ENCODE measurements at regions not wholly inside any gene's neighbourhood (a gene's known extent, or its start where the extent isn't known, plus 50 kb on each side); places are given as distances from the start of the nearest gene placed in this dataset.

GRCh38 chr9:25397746-25398145 lies 280.5 kb downstream of the TUSC1 start:
- ChIA-PET POLR2A (no interaction called here), CTCF (interaction anchor here (0.7 kb wide), 1 partner anchor 14 kb away, joined by 3 read pairs; no protein-coding TSS in a partner anchor)

GRCh38 chr9:25396828-25397227 lies 281.4 kb downstream of the TUSC1 start:
- ChIA-PET POLR2A (no interaction called here), CTCF (no interaction called here)
- no peak for DNase-seq (ENCODE audit: extremely low spot score)
- TF ChIP-seq, protein P1, sequence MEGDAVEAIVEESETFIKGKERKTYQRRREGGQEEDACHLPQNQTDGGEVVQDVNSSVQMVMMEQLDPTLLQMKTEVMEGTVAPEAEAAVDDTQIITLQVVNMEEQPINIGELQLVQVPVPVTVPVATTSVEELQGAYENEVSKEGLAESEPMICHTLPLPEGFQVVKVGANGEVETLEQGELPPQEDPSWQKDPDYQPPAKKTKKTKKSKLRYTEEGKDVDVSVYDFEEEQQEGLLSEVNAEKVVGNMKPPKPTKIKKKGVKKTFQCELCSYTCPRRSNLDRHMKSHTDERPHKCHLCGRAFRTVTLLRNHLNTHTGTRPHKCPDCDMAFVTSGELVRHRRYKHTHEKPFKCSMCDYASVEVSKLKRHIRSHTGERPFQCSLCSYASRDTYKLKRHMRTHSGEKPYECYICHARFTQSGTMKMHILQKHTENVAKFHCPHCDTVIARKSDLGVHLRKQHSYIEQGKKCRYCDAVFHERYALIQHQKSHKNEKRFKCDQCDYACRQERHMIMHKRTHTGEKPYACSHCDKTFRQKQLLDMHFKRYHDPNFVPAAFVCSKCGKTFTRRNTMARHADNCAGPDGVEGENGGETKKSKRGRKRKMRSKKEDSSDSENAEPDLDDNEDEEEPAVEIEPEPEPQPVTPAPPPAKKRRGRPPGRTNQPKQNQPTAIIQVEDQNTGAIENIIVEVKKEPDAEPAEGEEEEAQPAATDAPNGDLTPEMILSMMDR (IDR thresholded peaks at IDR 0.05; ENCODE audit: control extremely low read depth, extremely low read depth, low read depth, missing control alignments), result no peak

More at GRCh38 chr9:25397746-25398145, 280.5 kb downstream of the TUSC1 start:
- TF ChIP-seq, protein P1 (IDR thresholded peaks at IDR 0.05; ENCODE audit: control extremely low read depth, extremely low read depth, low read depth, missing control alignments), result no peak
- DNase-seq (ENCODE audit: extremely low spot score), result no peak

DNA sequence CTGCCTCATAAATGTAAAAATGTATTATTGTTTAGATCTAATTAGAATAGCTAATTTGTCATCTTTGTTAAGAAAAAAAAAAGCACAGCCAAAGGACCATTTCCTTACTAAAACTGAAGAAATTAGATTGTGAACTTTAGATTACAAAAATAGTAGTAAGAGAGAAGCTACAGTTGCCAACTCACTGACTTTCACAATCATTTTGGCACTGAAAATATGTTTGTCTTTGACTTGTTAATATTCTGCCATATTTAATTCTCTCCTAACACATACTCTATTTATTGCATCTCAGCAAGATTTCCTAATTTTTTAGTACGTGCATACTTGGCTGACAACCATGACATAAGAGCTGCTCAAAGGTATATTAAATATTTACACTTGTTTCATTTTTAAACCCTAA lies 297.1 kb downstream of the TUSC1 start:
- ChIA-PET POLR2A (no interaction called here), CTCF (no interaction called here)
- TF ChIP-seq, protein P1 (IDR thresholded peaks at IDR 0.05; ENCODE audit: control extremely low read depth, extremely low read depth, low read depth, missing control alignments), result no peak
- DNase-seq (ENCODE audit: extremely low spot score), result no peak

- ChIA-PET CTCF (no interaction called here), POLR2A (no interaction called here)
- TF ChIP-seq, protein P1 (IDR thresholded peaks at IDR 0.05; ENCODE audit: control extremely low read depth, extremely low read depth, low read depth, missing control alignments), result no peak
- no peak for DNase-seq (ENCODE audit: extremely low spot score)
Observed at GRCh38 chr9:25377039-25377438, 301.2 kb downstream of the TUSC1 start.

- TF ChIP-seq, protein P1 (IDR thresholded peaks at IDR 0.05; ENCODE audit: control extremely low read depth, extremely low read depth, low read depth, missing control alignments), result no peak
- DNase-seq (ENCODE audit: extremely low spot score), result no peak
- ChIA-PET CTCF (no interaction called here), POLR2A (no interaction called here)
Observed at GRCh38 chr9:25374281-25374680, 304.0 kb downstream of the TUSC1 start.

GRCh38 chr9:25366906-25367305 lies 311.3 kb downstream of the TUSC1 start:
- TF ChIP-seq, protein P1 (IDR thresholded peaks at IDR 0.05; ENCODE audit: control extremely low read depth, extremely low read depth, low read depth, missing control alignments), result no peak
- POLR2A ChIA-PET, result no interaction called here
- DNase-seq (ENCODE audit: extremely low spot score), result no peak
- CTCF ChIA-PET, result no interaction called here

GRCh38 chr9:25353783-25354182 lies 324.5 kb downstream of the TUSC1 start:
- TF ChIP-seq, protein P1 (IDR thresholded peaks at IDR 0.05; ENCODE audit: control extremely low read depth, extremely low read depth, low read depth, missing control alignments), result no peak
- ChIA-PET POLR2A (no interaction called here), CTCF (no interaction called here)
- no peak for DNase-seq (ENCODE audit: extremely low spot score)

All from GM10248 (cell line).